Peyer's patch (tissue), 4 donors: ENCODE measurements at regions not wholly inside any gene's neighbourhood (a gene's known extent, or its start where the extent isn't known, plus 50 kb on each side); places are given as distances from the start of the nearest gene placed in this dataset.

Experiments
- DNase-seq, 3 donors: peaks; one replicate each; pipeline ENCODE4 v3.0.0-alpha.2; 2017 to 2019
- H3K27ac ChIP-seq, 4 donors: fragments of 200-600 bp; sonication (generic); one replicate each; pipeline ENCODE4 v1.5.1; 2016 to 2019
- H3K27me3 ChIP-seq, 2 donors: fragments of 200-600 bp; sonication (generic); one replicate each; pipeline ENCODE4 v1.5.1; 2019
- H3K36me3 ChIP-seq, 3 donors: fragments of 200-600 bp; sonication (generic); one replicate each; pipeline ENCODE4 v1.5.1; 2016 to 2019
- H3K4me1 ChIP-seq, 4 donors: fragments of 200-600 bp; sonication (generic); one replicate each; pipeline ENCODE4 v1.5.1; 2016 to 2019
- H3K4me3 ChIP-seq, 4 donors: fragments of 200-600 bp; sonication (generic); 1 replicate in 3 of 4; 2 replicates in 1 of 4; pipeline ENCODE4 v1.5.1; 2016 to 2019; ENCODE audit warnings: mild to moderate bottlenecking in 1 of 4
- H3K9me3 ChIP-seq, 4 donors: fragments of 200-600 bp; sonication (generic); one replicate each; pipeline ENCODE4 v1.5.1; 2016 to 2019; ENCODE audit warnings: mild to moderate bottlenecking in 1 of 4
- CTCF ChIP-seq, 6 experiments: fragments of 450-650 bp in 4 of 6; fragments of 200-600 bp in 2 of 6; sonication (generic) in 1 of 6; IDR thresholded peaks; one replicate each; pipeline ENCODE4 v1.5.1; 2017 to 2019; ENCODE audit warnings: antibody characterized with exemption in 6 of 6, mild to moderate bottlenecking in 3 of 6, moderate library complexity in 1 of 6
- POLR2A ChIP-seq, 2 donors: fragments of 450-650 bp; IDR thresholded peaks; one replicate each; pipeline ENCODE4 v1.5.1; 2017; ENCODE audit warnings: antibody characterized with exemption in 2 of 2, mild to moderate bottlenecking in 2 of 2, moderate library complexity in 2 of 2

GRCh38 chr14:71204768-71205167 is 297.5 kb downstream of the PCNX1 start:
- TF ChIP-seq CTCF (IDR thresholded peaks at IDR 0.05) (no peak), POLR2A (IDR thresholded peaks at IDR 0.05) (no peak)
- Histone ChIP-seq H3K4me1 (no peaks in the 10 kb centered on the region), H3K9me3 (no peaks in the 10 kb centered on the region), H3K27me3 (no peaks in the 10 kb centered on the region), H3K27ac (no peak overlapping the region), H3K36me3 (no peaks in the 10 kb centered on the region), H3K4me3 (no peak overlapping the region)
- DNase-seq, result no peak

GRCh38 chr14:71206123-71206522 is 298.9 kb downstream of the PCNX1 start:
- Histone ChIP-seq H3K9me3 (no peaks in the 10 kb centered on the region), H3K36me3 (no peaks in the 10 kb centered on the region), H3K27me3 (no peaks in the 10 kb centered on the region), H3K4me3 (no peak overlapping the region), H3K4me1 (no peaks in the 10 kb centered on the region), H3K27ac (no peak overlapping the region)
- DNase-seq, result no peak
- no peak for TF ChIP-seq POLR2A (IDR thresholded peaks at IDR 0.05)
- no peak for TF ChIP-seq CTCF (IDR thresholded peaks at IDR 0.05)

GRCh38 chr14:71206766-71207371 is 299.6 kb downstream of the PCNX1 start:
- Histone ChIP-seq H3K9me3 (no peaks in the 10 kb centered on the region), H3K4me3 (no peak overlapping the region), H3K27ac (no peak overlapping the region), H3K4me1 (no peaks in the 10 kb centered on the region), H3K36me3 (no peaks in the 10 kb centered on the region), H3K27me3 (no peaks in the 10 kb centered on the region)
- TF ChIP-seq POLR2A (IDR thresholded peaks at IDR 0.05) (no peak), CTCF (IDR thresholded peaks at IDR 0.05) (no peak)
- DNase-seq, result no peak

- no peaks in the 10 kb centered on the region for H3K9me3 ChIP-seq
- no peaks in the 10 kb centered on the region for H3K36me3 ChIP-seq
- TF ChIP-seq CTCF (IDR thresholded peaks at IDR 0.05), result no peak
- TF ChIP-seq POLR2A (IDR thresholded peaks at IDR 0.05), result no peak
- no peaks in the 10 kb centered on the region for H3K27me3 ChIP-seq
- H3K4me1 ChIP-seq, result no peaks in the 10 kb centered on the region
- DNase-seq, result no peak
- no peak overlapping the region for H3K4me3 ChIP-seq
- H3K27ac ChIP-seq, result no peak overlapping the region
Measured at GRCh38 chr14:71208702-71209357, 301.6 kb downstream of the PCNX1 start.

GRCh38 chr14:71209888-71210287 is 302.6 kb downstream of the PCNX1 start:
- Histone ChIP-seq H3K4me3 (no peak overlapping the region), H3K36me3 (no peaks in the 10 kb centered on the region), H3K4me1 (no peaks in the 10 kb centered on the region), H3K27me3 (no peaks in the 10 kb centered on the region), H3K27ac (no peak overlapping the region), H3K9me3 (no peaks in the 10 kb centered on the region)
- no peak for TF ChIP-seq CTCF (IDR thresholded peaks at IDR 0.05)
- no peak for TF ChIP-seq POLR2A (IDR thresholded peaks at IDR 0.05)
- DNase-seq, result no peak
